GM12878 (cell line): ENCODE measurements at regions not wholly inside any gene's neighbourhood (a gene's known extent, or its start where the extent isn't known, plus 50 kb on each side); places are given as distances from the start of the nearest gene placed in this dataset.

ENCODE experiments used
- ATAC-seq: fragments of 200-7000 bp; cut with Tn5 transposase; 3 replicates; pipeline ENCODE4 v1.9.1; 2020; ENCODE audit warnings: mild to moderate bottlenecking, moderate library complexity
- BruUV-seq: library from RNA; stranded (reverse); fragments of 400-500 nt; replicated peaks from 2 replicates; lab custom pipeline; 2021; lab: Mats Ljungman, UMichigan
- CTCF ChIA-PET: fragments of 300-600 bp; sonication (Branson Sonifier 250); formaldehyde crosslinking; extraction: SDS; loops from one replicate; lab custom pipeline; 2021; ENCODE audit warnings: inconsistent platforms; lab: Yijun Ruan, JAX
- POLR2A ChIA-PET: fragments of 350-600 bp; formaldehyde crosslinking; extraction: SDS; loops from one replicate; lab custom pipeline; 2021; ENCODE audit warnings: inconsistent platforms; lab: Charles Lee
- RAD21 ChIA-PET: fragments of 300-600 bp; sonication (Branson Sonifier 250); formaldehyde crosslinking; loops from one replicate; lab custom pipeline; 2023; ENCODE audit warnings: antibody characterized with exemption; ENCODE audit not compliant: unreplicated experiment; lab: Charles Lee
- SMC1A ChIA-PET: fragments of 300-600 bp; sonication (Branson Sonifier 250); formaldehyde crosslinking; loops from one replicate; lab custom pipeline; 2023; ENCODE audit not compliant: unreplicated experiment, uncharacterized antibody; lab: Charles Lee
- DNase-seq: peaks from one replicate; pipeline ENCODE4 v3.0.0-alpha.2; 2011; ENCODE audit warnings: low read depth, low spot score
- FAIRE-seq: peaks from 3 replicates; lab custom pipeline; 2011; peaks lifted over from hg19 to GRCh38; lab: Jason Lieb, UNC
- H2AFZ ChIP-seq: 2 replicates; pipeline ENCODE4 v1.6.0; 2011; ENCODE audit warnings: low read depth, low read length, control low read depth; ENCODE audit not compliant: control insufficient read depth
- H3K27ac ChIP-seq: 2 replicates; pipeline ENCODE4 v1.5.1; 2011; ENCODE audit warnings: control low read depth; ENCODE audit not compliant: control insufficient read depth, insufficient read depth
- H3K27me3 ChIP-seq, 2 experiments: replicated peaks in 1 of 2; 2 replicates each; pipeline versions ENCODE4 v1.6.0 to v1.6.1; 2011; ENCODE audit warnings: low read length in 1 of 2; ENCODE audit not compliant: control insufficient read depth in 2 of 2, insufficient read depth in 2 of 2
- H3K36me3 ChIP-seq, 2 experiments: 2 replicates each; pipeline ENCODE4 v1.5.1; 2011; ENCODE audit warnings: low read length in 1 of 2; ENCODE audit not compliant: control insufficient read depth in 2 of 2, insufficient read depth in 2 of 2
- H3K4me1 ChIP-seq: 2 replicates; pipeline ENCODE4 v1.6.1; 2011; ENCODE audit warnings: mild to moderate bottlenecking, low read length, moderate library complexity, mixed read lengths; ENCODE audit not compliant: control insufficient read depth, insufficient read depth
- H3K4me2 ChIP-seq: 2 replicates; pipeline ENCODE4 v1.6.0; 2011; ENCODE audit warnings: control low read depth; ENCODE audit not compliant: control insufficient read depth, insufficient read depth
- H3K4me3 ChIP-seq: fragments of 200-600 bp; sonication (generic); 2 replicates; pipeline ENCODE4 v1.5.1; 2016
- H3K79me2 ChIP-seq: 2 replicates; pipeline ENCODE4 v1.6.0; 2011; ENCODE audit warnings: low read length; ENCODE audit not compliant: control insufficient read depth, insufficient read depth
- H3K9ac ChIP-seq: 2 replicates; pipeline ENCODE4 v1.8.0; 2011; ENCODE audit warnings: low read length, control low read depth, mixed read lengths; ENCODE audit not compliant: control insufficient read depth, insufficient read depth
- H3K9me3 ChIP-seq: replicated peaks from 3 replicates; pipeline ENCODE4 v1.5.1; 2011; ENCODE audit warnings: mild to moderate bottlenecking, low read length; ENCODE audit not compliant: control insufficient read depth, insufficient read depth
- H4K20me1 ChIP-seq: 2 replicates; pipeline ENCODE4 v1.6.0; 2011; ENCODE audit not compliant: control insufficient read depth, insufficient read depth
- CHD2 ChIP-seq: IDR thresholded peaks from 2 replicates; pipeline ENCODE4 v1.6.1; 2011; ENCODE audit warnings: low read depth, low read length, improper control_type of control experiment, borderline replicate concordance
- JUNB ChIP-seq: IDR thresholded peaks from 2 replicates; pipeline ENCODE4 v1.6.1; 2016; ENCODE audit warnings: antibody characterized with exemption, mild to moderate bottlenecking
- MEF2A ChIP-seq: IDR thresholded peaks from 2 replicates; pipeline ENCODE4 v1.6.1; 2011; ENCODE audit warnings: low read depth, mild to moderate bottlenecking, low read length, moderate library complexity; ENCODE audit not compliant: insufficient read depth
- MXI1 ChIP-seq: fragments of 150-350 bp; IDR thresholded peaks from 2 replicates; pipeline ENCODE4 v1.6.1; 2011; ENCODE audit warnings: low read depth, mild to moderate bottlenecking, inconsistent platforms, low read length, improper control_type of control experiment
- ZNF207 ChIP-seq: fragments of 450-650 bp; IDR thresholded peaks from 2 replicates; pipeline ENCODE4 v1.6.1; 2014; ENCODE audit warnings: antibody characterized with exemption, mild to moderate bottlenecking, borderline replicate concordance
- WGBS: methylation state at CpG from one replicate; pipeline ENCODE4 v1.1.6; 2016; ENCODE audit warnings: low lambda C conversion rate; ENCODE audit not compliant: insufficient replicate concordance, insufficient coverage; ENCODE audit errors: missing lambda C conversion rate; 5-methylcytosine and 5-hydroxymethylcytosine counted together
- in situ Hi-C: fragments of 300-500 bp; cut with MboI; formaldehyde crosslinking; loops from 9 replicates; pipeline ENCODE4 v1.14.3; 2018; ENCODE audit warnings: mixed read lengths
- intact Hi-C: fragments of 100-400 bp; cut with micrococcal nuclease; formaldehyde crosslinking; loops from one replicate; pipeline ENCODE4 v1.14.2; 2022; ENCODE audit not compliant: unreplicated experiment
- TF ChIP-seq, protein P1 (sequence below): fragments of 450-650 bp; IDR thresholded peaks from 2 replicates; pipeline ENCODE4 v1.6.1; 2016; ENCODE audit warnings: mild to moderate bottlenecking, moderate library complexity, borderline replicate concordance
- TF ChIP-seq, protein P2 (sequence below): IDR thresholded peaks from 2 replicates; pipeline ENCODE4 v1.6.1; 2012; ENCODE audit warnings: mild to moderate bottlenecking, low read depth, low read length

- TF ChIP-seq, protein P1, sequence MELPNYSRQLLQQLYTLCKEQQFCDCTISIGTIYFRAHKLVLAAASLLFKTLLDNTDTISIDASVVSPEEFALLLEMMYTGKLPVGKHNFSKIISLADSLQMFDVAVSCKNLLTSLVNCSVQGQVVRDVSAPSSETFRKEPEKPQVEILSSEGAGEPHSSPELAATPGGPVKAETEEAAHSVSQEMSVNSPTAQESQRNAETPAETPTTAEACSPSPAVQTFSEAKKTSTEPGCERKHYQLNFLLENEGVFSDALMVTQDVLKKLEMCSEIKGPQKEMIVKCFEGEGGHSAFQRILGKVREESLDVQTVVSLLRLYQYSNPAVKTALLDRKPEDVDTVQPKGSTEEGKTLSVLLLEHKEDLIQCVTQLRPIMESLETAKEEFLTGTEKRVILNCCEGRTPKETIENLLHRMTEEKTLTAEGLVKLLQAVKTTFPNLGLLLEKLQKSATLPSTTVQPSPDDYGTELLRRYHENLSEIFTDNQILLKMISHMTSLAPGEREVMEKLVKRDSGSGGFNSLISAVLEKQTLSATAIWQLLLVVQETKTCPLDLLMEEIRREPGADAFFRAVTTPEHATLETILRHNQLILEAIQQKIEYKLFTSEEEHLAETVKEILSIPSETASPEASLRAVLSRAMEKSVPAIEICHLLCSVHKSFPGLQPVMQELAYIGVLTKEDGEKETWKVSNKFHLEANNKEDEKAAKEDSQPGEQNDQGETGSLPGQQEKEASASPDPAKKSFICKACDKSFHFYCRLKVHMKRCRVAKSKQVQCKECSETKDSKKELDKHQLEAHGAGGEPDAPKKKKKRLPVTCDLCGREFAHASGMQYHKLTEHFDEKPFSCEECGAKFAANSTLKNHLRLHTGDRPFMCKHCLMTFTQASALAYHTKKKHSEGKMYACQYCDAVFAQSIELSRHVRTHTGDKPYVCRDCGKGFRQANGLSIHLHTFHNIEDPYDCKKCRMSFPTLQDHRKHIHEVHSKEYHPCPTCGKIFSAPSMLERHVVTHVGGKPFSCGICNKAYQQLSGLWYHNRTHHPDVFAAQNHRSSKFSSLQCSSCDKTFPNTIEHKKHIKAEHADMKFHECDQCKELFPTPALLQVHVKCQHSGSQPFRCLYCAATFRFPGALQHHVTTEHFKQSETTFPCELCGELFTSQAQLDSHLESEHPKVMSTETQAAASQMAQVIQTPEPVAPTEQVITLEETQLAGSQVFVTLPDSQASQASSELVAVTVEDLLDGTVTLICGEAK = no peak
- no peak for TF ChIP-seq MXI1
- SMC1A ChIA-PET = no interaction called here
- FAIRE-seq = no peak
Observed at GRCh38 chr6:9795880-9796279, 619.0 kb downstream of the TFAP2A start.

GRCh38 chr6:9789201-9789600 is 625.7 kb downstream of the TFAP2A start:
- no peaks in the 10 kb centered on the region for H3K9me3 ChIP-seq
- no peak for ATAC-seq

More at GRCh38 chr6:9795880-9796279, 619.0 kb downstream of the TFAP2A start:
- ChIA-PET POLR2A (no interaction called here), CTCF (interaction anchor here (1.6 kb wide), 1 partner anchor 12 kb away, joined by 3 read pairs; no protein-coding TSS in a partner anchor), RAD21 (no interaction called here)
- in situ Hi-C loops (no loop called here), intact Hi-C loops (loop anchor here (2.0 kb wide), 1 partner anchor 41 kb away; no protein-coding TSS in a partner anchor)
- no peaks in the 10 kb centered on the region for H4K20me1 ChIP-seq
- no peak overlapping the region for H3K4me2 ChIP-seq
- no TSS peak for BruUV-seq
- no peak overlapping the region for H3K9ac ChIP-seq
- H3K9me3 ChIP-seq = no peaks in the 10 kb centered on the region
- WGBS = 3% methylated on average over 5 of the region's 5 CpGs
- no peaks in the 10 kb centered on the region for H3K36me3 ChIP-seq
- no peak overlapping the region for H2AFZ ChIP-seq
- no peak overlapping the region for H3K27ac ChIP-seq
- H3K4me3 ChIP-seq = no peak overlapping the region
- DNase-seq (no peak), ATAC-seq (no peak)
- no peaks in the 10 kb centered on the region for H3K79me2 ChIP-seq
- no peaks in the 10 kb centered on the region for H3K4me1 ChIP-seq
- no peaks in the 10 kb centered on the region for H3K27me3 ChIP-seq

More at GRCh38 chr6:9789201-9789600, 625.7 kb downstream of the TFAP2A start:
- Histone ChIP-seq H3K4me1 (no peaks in the 10 kb centered on the region), H2AFZ (no peak overlapping the region), H3K27me3 (no peaks in the 10 kb centered on the region), H3K36me3 (no peaks in the 10 kb centered on the region), H4K20me1 (no peaks in the 10 kb centered on the region), H3K27ac (no peak overlapping the region), H3K9ac (no peak overlapping the region), H3K79me2 (no peaks in the 10 kb centered on the region), H3K4me3 (no peak overlapping the region), H3K4me2 (no peak overlapping the region)
- POLR2A ChIA-PET = no interaction called here
- DNase-seq (no peak), FAIRE-seq (no peak)
- CTCF ChIA-PET = no interaction called here
- SMC1A ChIA-PET = no interaction called here
- RAD21 ChIA-PET = no interaction called here
- no TSS peak for BruUV-seq
- intact Hi-C loops = no loop called here
- TF ChIP-seq CHD2 = no peak
- TF ChIP-seq, protein P2, sequence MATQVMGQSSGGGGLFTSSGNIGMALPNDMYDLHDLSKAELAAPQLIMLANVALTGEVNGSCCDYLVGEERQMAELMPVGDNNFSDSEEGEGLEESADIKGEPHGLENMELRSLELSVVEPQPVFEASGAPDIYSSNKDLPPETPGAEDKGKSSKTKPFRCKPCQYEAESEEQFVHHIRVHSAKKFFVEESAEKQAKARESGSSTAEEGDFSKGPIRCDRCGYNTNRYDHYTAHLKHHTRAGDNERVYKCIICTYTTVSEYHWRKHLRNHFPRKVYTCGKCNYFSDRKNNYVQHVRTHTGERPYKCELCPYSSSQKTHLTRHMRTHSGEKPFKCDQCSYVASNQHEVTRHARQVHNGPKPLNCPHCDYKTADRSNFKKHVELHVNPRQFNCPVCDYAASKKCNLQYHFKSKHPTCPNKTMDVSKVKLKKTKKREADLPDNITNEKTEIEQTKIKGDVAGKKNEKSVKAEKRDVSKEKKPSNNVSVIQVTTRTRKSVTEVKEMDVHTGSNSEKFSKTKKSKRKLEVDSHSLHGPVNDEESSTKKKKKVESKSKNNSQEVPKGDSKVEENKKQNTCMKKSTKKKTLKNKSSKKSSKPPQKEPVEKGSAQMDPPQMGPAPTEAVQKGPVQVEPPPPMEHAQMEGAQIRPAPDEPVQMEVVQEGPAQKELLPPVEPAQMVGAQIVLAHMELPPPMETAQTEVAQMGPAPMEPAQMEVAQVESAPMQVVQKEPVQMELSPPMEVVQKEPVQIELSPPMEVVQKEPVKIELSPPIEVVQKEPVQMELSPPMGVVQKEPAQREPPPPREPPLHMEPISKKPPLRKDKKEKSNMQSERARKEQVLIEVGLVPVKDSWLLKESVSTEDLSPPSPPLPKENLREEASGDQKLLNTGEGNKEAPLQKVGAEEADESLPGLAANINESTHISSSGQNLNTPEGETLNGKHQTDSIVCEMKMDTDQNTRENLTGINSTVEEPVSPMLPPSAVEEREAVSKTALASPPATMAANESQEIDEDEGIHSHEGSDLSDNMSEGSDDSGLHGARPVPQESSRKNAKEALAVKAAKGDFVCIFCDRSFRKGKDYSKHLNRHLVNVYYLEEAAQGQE = no peak
- no peak for TF ChIP-seq ZNF207
- peak; percentile 52; the same call in 1 of the 2 replicates for TF ChIP-seq MEF2A
- no peak for TF ChIP-seq JUNB
- in situ Hi-C loops = no loop called here
- WGBS = 10% methylated on average over 3 of the region's 3 CpGs
